GM10266 (cell line): ENCODE measurements at regions not wholly inside any gene's neighbourhood (a gene's known extent, or its start where the extent isn't known, plus 50 kb on each side); places are given as distances from the start of the nearest gene placed in this dataset.

Experiments
- DNase-seq: peaks from one replicate; pipeline ENCODE4 v3.0.0; 2012; ENCODE audit errors: extremely low spot score
- TF ChIP-seq, protein P1 (sequence below): IDR thresholded peaks from 2 replicates; pipeline ENCODE4 v1.5.1; 2012; ENCODE audit warnings: mild to moderate bottlenecking, low read depth; ENCODE audit not compliant: control insufficient read depth, insufficient read depth; ENCODE audit errors: missing control alignments

DNA sequence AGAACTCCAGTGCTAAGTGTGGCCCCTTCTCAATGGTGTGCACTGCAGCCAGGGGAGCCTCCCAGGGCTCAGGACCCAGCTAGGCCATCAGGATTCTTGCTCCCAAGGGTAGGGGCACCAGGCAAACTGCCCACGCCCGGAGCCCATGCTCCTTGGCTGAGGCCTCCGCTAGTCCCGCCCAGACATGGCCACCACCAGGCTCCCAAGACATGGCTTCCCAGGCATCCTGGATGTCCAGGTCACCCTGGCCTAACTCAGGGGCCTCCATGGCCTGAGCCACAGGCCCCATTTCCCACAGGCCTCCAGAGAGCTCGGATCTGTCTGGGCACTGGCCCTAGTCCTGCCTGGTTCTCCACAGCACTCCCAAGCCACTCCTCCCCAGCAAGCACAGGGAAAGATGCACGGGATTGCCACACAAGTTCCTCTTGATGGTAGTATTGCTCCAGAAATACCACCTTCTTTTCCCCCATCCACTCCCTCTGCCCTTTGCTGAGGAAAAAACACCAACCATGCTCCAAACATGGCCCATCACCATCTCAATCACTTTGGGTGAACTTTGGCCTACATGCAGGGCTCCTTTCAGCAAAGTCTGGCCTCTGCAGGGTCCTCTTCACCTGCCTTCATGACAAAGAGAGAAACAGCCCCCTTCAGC, 274.7 kb upstream of the AGTR2 start:
- TF ChIP-seq, protein P1, sequence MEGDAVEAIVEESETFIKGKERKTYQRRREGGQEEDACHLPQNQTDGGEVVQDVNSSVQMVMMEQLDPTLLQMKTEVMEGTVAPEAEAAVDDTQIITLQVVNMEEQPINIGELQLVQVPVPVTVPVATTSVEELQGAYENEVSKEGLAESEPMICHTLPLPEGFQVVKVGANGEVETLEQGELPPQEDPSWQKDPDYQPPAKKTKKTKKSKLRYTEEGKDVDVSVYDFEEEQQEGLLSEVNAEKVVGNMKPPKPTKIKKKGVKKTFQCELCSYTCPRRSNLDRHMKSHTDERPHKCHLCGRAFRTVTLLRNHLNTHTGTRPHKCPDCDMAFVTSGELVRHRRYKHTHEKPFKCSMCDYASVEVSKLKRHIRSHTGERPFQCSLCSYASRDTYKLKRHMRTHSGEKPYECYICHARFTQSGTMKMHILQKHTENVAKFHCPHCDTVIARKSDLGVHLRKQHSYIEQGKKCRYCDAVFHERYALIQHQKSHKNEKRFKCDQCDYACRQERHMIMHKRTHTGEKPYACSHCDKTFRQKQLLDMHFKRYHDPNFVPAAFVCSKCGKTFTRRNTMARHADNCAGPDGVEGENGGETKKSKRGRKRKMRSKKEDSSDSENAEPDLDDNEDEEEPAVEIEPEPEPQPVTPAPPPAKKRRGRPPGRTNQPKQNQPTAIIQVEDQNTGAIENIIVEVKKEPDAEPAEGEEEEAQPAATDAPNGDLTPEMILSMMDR, result no peak

DNA sequence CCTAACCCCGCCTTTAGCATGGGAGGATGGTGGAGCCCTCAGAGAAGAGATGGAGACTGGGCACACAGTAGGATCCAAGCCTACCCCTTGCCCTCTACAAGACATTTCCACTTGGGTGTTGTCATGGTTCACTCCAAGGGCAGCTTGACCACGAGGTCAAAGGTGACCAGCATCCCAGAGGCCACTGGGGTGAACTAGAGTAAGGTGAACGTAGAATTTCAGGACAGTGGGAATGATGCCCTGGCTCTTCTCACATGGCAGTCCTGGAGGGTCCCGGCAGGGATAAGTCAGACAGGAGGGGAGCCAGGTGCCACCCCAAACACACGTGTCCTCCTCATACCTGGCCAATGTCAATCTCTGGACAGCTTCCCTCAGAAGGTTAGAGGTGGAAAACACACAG, 274.2 kb upstream of the AGTR2 start:
- TF ChIP-seq, protein P1, result no peak
- DNase-seq, result no peak

More for the DNA sequence above, 274.7 kb upstream of the AGTR2 start:
- no peak for DNase-seq

DNA sequence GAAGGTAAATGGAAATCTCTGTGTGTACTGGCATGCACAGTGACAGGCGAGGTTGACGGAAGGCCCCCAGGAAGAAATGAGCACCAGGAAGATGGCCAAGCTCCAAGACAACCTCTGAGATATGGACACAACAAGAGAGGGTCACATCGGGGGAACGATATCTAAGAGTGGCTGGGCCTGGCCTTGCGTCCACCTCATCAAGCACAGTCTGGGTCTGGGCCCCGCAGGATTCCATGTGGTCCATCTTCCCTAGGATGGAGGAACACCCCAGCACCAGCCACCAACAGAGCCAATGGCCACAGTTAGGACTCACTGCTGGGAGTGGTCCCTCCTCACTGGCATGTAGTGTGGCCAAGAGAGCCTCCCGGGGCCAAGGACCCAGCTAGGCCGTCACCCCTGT, 272.6 kb upstream of the AGTR2 start:
- TF ChIP-seq, protein P1, result no peak

DNA sequence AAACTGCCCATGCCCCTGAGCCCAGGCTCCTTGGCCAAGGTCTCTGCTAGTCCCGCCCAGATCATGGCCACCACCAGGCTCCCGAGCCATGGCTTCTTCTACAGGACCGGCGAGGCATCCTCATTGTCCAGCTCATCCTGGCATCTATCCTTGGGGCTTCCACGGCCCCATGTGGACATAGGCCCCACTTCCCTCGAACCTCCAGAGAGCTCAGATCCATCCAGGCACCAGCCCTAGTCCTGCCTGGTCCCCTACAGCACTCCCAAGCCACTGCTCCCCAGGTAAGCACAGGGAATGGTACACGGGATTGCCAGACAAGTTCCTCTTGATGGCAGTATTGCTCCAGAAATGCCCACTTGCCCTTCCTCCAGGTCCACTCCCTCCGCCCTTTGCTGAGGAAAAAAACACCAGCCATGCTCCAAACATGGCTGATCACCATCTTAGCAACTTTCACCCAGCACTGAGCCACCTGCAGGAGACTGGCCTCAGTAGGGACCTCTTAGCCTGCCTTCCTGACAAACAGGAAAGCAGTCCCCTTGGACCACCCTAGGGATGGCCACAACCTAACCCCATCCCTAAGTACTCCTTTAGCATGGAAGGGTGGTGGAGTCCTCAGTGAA, 272.1 kb upstream of the AGTR2 start:
- DNase-seq, result no peak
- TF ChIP-seq, protein P1, result no peak

More for the DNA sequence above, 272.6 kb upstream of the AGTR2 start:
- DNase-seq, result no peak

DNA sequence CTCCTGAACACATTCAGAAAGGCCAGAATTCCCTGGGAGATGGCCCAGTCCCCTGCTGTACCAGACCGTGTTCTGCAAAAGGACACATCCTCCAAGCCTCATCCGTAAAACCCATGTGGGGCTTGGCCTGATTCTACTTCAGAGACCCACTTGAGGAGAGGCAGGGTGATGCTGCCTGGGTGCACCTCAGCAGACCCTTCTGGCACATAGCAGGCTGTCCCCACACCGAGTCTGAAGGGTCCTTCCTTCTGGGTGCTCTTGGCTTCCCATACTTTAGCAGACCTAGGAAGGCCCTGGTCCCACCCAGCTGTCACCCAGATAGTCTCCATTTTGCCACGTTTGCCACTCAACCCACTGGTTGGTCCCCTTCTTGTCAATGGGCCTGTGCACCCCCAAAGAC, 270.1 kb upstream of the AGTR2 start:
- TF ChIP-seq, protein P1, result no peak
- DNase-seq, result no peak

DNA sequence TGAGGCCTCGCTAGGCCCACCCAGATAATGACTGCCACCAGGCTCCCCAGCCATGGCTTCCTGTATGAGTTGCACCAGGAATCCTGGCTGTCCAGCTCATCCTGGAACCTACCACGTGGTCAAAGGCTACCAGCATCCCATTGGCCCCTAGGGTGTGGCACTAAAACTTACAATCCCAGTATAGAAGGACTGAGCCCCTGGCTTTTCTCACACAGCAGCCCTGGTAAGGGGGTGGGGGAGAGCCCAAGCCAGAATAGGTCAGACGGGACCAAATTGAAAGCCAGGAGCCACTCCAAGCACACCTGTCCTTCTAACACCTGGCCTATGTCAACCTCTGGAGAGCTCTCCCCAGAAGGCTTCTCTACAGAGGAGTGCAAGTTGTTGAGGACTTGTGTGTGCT, 269.3 kb upstream of the AGTR2 start:
- DNase-seq, result no peak
- TF ChIP-seq, protein P1, result no peak

DNA sequence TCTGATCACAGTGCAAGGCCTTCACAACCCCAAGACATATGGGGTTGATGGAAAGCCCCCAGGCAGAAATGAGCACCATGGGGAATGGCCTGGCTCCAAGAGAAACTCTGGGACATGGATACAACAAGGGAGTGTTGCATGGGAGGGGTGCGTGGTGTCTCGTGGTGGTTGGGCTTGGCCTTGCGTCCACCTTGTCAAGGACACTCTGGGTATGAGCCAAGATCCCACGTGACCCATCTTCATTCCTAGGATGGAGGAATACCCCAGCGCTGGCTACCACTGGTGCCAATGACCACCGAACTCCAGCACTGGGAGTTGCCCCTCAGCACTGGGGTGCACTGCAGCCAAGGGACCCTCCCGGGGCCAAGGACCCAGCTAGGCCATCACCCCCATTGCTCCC, 267.5 kb upstream of the AGTR2 start:
- TF ChIP-seq, protein P1, result no peak
- DNase-seq, result no peak
